Thyroid gland (tissue), 4 donors: ENCODE measurements at regions not wholly inside any gene's neighbourhood (a gene's known extent, or its start where the extent isn't known, plus 50 kb on each side); places are given as distances from the start of the nearest gene placed in this dataset.

Experiments
- DNase-seq, 2 donors: peaks; one replicate each; pipeline ENCODE4 v3.0.0-alpha.2; 2019
- H3K27ac ChIP-seq, 3 donors: fragments of 200-600 bp; sonication (generic); 1 replicate in 2 of 3; 2 replicates in 1 of 3; pipeline ENCODE4 v1.5.1; 2016 to 2019; ENCODE audit warnings: mild to moderate bottlenecking in 1 of 3, moderate library complexity in 1 of 3
- H3K27me3 ChIP-seq: fragments of 200-600 bp; sonication (generic); one replicate; pipeline ENCODE4 v1.5.1; 2019
- H3K36me3 ChIP-seq, 2 donors: fragments of 200-600 bp; sonication (generic); one replicate each; pipeline ENCODE4 v1.5.1; 2016 to 2019
- H3K4me1 ChIP-seq, 2 donors: fragments of 200-600 bp; sonication (generic); one replicate each; pipeline ENCODE4 v1.5.1; 2017 to 2019
- H3K4me3 ChIP-seq, 3 donors: fragments of 200-600 bp; sonication (generic); replicated peaks in 1 of 3; 1 replicate in 2 of 3; 2 replicates in 1 of 3; pipeline ENCODE4 v1.5.1; 2016; ENCODE audit warnings: mild to moderate bottlenecking in 1 of 3
- H3K9me3 ChIP-seq: fragments of 200-600 bp; sonication (generic); one replicate; pipeline ENCODE4 v1.5.1; 2017
- POLR2A ChIP-seq, 2 donors: fragments of 450-650 bp; IDR thresholded peaks; one replicate each; pipeline ENCODE4 v1.6.1; 2017; ENCODE audit warnings: antibody characterized with exemption in 2 of 2, mild to moderate bottlenecking in 2 of 2, moderate library complexity in 1 of 2
- WGBS, 2 donors: methylation state at CpG; one replicate each; pipeline ENCODE4 v1.1.5; 2017; 5-methylcytosine and 5-hydroxymethylcytosine counted together
- intact Hi-C: fragments of 100-400 bp; cut with DNase I; formaldehyde crosslinking; loops from one replicate; pipeline ENCODE4 v1.15.1; 2023
- TF ChIP-seq, protein P1 (sequence below), 6 experiments: fragments of 200-600 bp in 3 of 6; fragments of 450-650 bp in 3 of 6; sonication (generic) in 3 of 6; IDR thresholded peaks; one replicate each; pipeline ENCODE4 v1.5.1; 2016 to 2019; ENCODE audit warnings: antibody characterized with exemption in 6 of 6, mild to moderate bottlenecking in 2 of 6, inconsistent platforms in 1 of 6, moderate library complexity in 1 of 6

DNA sequence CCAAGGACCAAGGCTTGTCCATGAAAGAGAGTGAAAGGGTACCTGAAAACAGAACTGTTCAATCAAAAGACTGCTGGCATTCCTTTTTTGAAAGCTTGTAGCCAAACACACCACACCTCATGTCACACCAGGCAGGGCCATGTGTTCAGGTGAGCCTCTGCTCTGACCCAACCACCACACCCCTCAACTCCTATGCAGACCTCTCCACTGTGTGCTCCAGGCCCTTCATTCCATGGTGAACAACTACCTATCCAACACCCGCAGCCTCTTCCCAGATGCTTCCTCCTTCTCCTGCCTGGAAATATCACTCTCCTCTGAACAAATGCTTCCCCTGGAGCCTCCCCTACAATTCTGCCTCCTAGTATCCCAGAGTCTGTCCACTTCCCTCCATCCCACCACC, 166.6 kb downstream of the AVL9 start:
- intact Hi-C loops: no loop called here
- WGBS, 2 donors: 100% methylated on average over 1 of the region's 1 CpG
- DNase-seq: no peak
- no peaks in the 10 kb centered on the region for H3K36me3 ChIP-seq
- no peaks in the 10 kb centered on the region for H3K9me3 ChIP-seq
- no peak overlapping the region for H3K4me3 ChIP-seq
- H3K4me1 ChIP-seq: no peaks in the 10 kb centered on the region
- H3K27me3 ChIP-seq: no peaks in the 10 kb centered on the region
- TF ChIP-seq, protein P1, sequence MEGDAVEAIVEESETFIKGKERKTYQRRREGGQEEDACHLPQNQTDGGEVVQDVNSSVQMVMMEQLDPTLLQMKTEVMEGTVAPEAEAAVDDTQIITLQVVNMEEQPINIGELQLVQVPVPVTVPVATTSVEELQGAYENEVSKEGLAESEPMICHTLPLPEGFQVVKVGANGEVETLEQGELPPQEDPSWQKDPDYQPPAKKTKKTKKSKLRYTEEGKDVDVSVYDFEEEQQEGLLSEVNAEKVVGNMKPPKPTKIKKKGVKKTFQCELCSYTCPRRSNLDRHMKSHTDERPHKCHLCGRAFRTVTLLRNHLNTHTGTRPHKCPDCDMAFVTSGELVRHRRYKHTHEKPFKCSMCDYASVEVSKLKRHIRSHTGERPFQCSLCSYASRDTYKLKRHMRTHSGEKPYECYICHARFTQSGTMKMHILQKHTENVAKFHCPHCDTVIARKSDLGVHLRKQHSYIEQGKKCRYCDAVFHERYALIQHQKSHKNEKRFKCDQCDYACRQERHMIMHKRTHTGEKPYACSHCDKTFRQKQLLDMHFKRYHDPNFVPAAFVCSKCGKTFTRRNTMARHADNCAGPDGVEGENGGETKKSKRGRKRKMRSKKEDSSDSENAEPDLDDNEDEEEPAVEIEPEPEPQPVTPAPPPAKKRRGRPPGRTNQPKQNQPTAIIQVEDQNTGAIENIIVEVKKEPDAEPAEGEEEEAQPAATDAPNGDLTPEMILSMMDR (IDR thresholded peaks at IDR 0.05): no peak
- TF ChIP-seq POLR2A (IDR thresholded peaks at IDR 0.05): no peak
- H3K27ac ChIP-seq: no peak overlapping the region

DNA sequence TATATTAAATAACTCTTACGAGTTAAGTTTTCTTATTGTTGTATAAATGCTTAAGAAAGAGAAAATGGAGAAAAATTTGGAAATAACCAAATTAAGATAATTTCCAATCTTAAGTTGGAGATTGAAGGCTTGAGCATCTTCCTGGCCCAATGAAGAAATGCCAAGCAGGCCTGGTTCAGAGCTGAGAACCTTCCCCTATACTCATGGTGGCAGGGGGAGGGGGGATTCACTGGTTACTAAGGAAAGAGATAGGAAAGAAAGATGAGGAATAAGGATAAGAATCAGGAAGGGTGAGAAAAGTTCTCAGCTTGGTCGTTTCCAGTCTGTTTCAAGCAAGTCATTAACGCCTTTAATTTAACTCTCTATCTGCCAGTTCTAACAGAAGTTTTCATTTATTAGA, 166.2 kb downstream of the AVL9 start:
- no peak overlapping the region for H3K4me3 ChIP-seq
- no peaks in the 10 kb centered on the region for H3K27me3 ChIP-seq
- no peak for DNase-seq
- WGBS, 2 donors: 63 to 72% methylated on average over 3 of the region's 3 CpGs
- no peaks in the 10 kb centered on the region for H3K36me3 ChIP-seq
- no peaks in the 10 kb centered on the region for H3K9me3 ChIP-seq
- no peak overlapping the region for H3K27ac ChIP-seq
- no peak for TF ChIP-seq POLR2A (IDR thresholded peaks at IDR 0.05)
- TF ChIP-seq, protein P1 (IDR thresholded peaks at IDR 0.05): no peak
- H3K4me1 ChIP-seq: no peaks in the 10 kb centered on the region
- intact Hi-C loops: no loop called here

DNA sequence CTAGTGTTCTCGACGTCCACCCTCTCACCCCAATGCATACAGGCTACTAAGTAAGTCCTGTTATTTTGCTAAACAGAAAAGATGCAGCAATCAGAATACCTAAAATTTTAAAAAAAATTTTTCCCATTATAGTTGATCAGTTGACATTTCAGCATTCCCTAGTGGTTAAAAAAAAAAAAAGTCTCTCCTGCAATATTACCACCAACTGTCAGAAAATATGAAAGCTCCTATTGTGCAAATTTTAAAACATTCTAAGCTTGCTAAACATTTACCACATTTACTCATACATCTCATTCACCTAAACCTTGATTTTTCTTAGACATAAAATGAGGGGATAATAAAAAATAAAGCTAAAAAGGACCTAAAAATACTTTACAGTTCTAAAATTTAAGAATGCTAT, 165.6 kb downstream of the AVL9 start:
- Histone ChIP-seq H3K27ac (no peak overlapping the region), H3K9me3 (no peaks in the 10 kb centered on the region), H3K4me3 (no peak overlapping the region), H3K27me3 (no peaks in the 10 kb centered on the region), H3K4me1 (no peaks in the 10 kb centered on the region), H3K36me3 (no peaks in the 10 kb centered on the region)
- no peak for DNase-seq
- 49 to 68% methylated on average over 2 of the region's 2 CpGs for WGBS, 2 donors
- intact Hi-C loops: no loop called here
- no peak for TF ChIP-seq POLR2A (IDR thresholded peaks at IDR 0.05)
- TF ChIP-seq, protein P1 (IDR thresholded peaks at IDR 0.05): no peak

DNA sequence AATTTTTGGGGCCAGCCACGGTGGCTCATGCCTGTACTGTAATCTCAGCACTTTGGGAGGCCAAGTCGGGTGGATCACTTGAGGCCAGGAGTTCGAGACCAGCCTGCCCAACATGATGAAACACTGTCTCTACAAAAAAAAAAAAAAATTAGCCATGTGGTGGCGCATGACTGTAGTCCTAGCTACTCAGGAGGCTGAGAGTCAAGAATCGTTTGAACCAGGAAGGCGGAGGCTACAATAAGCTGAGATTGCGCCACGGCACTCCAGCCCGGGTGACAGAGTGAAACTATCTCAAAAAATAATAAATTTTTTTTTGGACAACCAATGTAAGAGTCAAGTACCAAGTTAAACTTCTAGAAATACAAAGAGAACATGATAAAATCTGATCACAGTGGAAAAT, 164.6 kb downstream of the AVL9 start:
- H3K27me3 ChIP-seq: no peaks in the 10 kb centered on the region
- no peak overlapping the region for H3K27ac ChIP-seq
- no peaks in the 10 kb centered on the region for H3K4me1 ChIP-seq
- intact Hi-C loops: no loop called here
- no peaks in the 10 kb centered on the region for H3K36me3 ChIP-seq
- WGBS, 2 donors: 96% methylated on average over 9 of the region's 9 CpGs
- no peaks in the 10 kb centered on the region for H3K9me3 ChIP-seq
- no peak overlapping the region for H3K4me3 ChIP-seq
- TF ChIP-seq, protein P1 (IDR thresholded peaks at IDR 0.05): no peak
- TF ChIP-seq POLR2A (IDR thresholded peaks at IDR 0.05): no peak
- no peak for DNase-seq

DNA sequence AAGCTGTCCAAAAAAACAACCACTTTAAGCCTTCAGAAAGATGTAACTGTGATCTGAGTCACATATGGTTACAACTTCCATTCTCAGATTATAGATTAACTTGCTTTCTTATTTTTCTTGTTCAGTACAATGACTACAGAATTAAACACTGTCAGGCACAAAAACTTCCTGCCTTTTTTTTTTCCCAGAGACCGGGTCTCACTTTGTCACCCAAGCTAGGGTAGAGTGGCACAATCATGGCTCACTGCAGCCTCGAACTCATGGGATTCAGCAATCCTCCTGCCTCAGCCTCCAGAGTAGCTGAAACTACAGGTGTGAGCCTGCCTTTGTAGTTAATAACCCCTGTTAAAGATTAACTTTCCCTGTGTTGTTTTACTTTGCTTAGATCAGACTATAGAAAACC, 163.2 kb downstream of the AVL9 start:
- no peaks in the 10 kb centered on the region for H3K36me3 ChIP-seq
- WGBS, 2 donors: 81 to 90% methylated on average over 2 of the region's 2 CpGs
- H3K9me3 ChIP-seq: no peaks in the 10 kb centered on the region
- H3K27ac ChIP-seq: no peak overlapping the region
- no peak for DNase-seq
- intact Hi-C loops: no loop called here
- no peaks in the 10 kb centered on the region for H3K4me1 ChIP-seq
- no peak for TF ChIP-seq POLR2A (IDR thresholded peaks at IDR 0.05)
- TF ChIP-seq, protein P1 (IDR thresholded peaks at IDR 0.05): no peak
- no peak overlapping the region for H3K4me3 ChIP-seq
- no peaks in the 10 kb centered on the region for H3K27me3 ChIP-seq
